Fibroblast of lung (primary cell): ENCODE measurements at regions not wholly inside any gene's neighbourhood (a gene's known extent, or its start where the extent isn't known, plus 50 kb on each side); places are given as distances from the start of the nearest gene placed in this dataset.
"Not testable (repeated sequence)": the region's sequence is repeated elsewhere in the genome, so short reads cannot be mapped to it uniquely, and the experiment has no call there.

Experiments
- DNase-seq, 2 donors: peaks; one replicate each; pipeline versions ENCODE4 v3.0.0 to v3.0.0-alpha.2; 2010; ENCODE audit warnings: low read depth in 2 of 2
- H2AFZ ChIP-seq: 2 replicates; pipeline ENCODE4 v1.5.1; 2012; ENCODE audit warnings: low read length, control low read depth, inconsistent platforms
- H3K27ac ChIP-seq: 2 replicates; pipeline ENCODE4 v1.5.1; 2011; ENCODE audit warnings: low read length, control low read depth; ENCODE audit not compliant: insufficient read depth
- H3K27me3 ChIP-seq: 2 replicates; pipeline ENCODE4 v1.5.1; 2011; ENCODE audit warnings: mild to moderate bottlenecking, low read length; ENCODE audit not compliant: control insufficient read depth, insufficient read depth
- H3K36me3 ChIP-seq: 2 replicates; pipeline ENCODE4 v1.5.1; 2011; ENCODE audit warnings: low read length; ENCODE audit not compliant: control insufficient read depth, insufficient read depth
- H3K4me1 ChIP-seq: 2 replicates; pipeline ENCODE4 v1.5.1; 2011; ENCODE audit warnings: low read length; ENCODE audit not compliant: control insufficient read depth, insufficient read depth; ENCODE audit errors: extremely low read depth
- H3K4me2 ChIP-seq: 2 replicates; pipeline ENCODE4 v1.5.1; 2011; ENCODE audit warnings: low read length, control low read depth; ENCODE audit not compliant: insufficient read depth; ENCODE audit errors: extremely low read depth
- H3K4me3 ChIP-seq, 4 experiments: fragments of 200-600 bp in 1 of 4; sonication (generic) in 1 of 4; replicated peaks in 1 of 4; 2 replicates each; pipeline ENCODE4 v1.5.1; 2011 to 2016; ENCODE audit warnings: low read length in 4 of 4, low read depth in 3 of 4, mild to moderate bottlenecking in 3 of 4, control low read depth in 2 of 4, inconsistent platforms in 1 of 4, mixed read lengths in 1 of 4; ENCODE audit not compliant: insufficient read depth in 1 of 4; ENCODE audit errors: control extremely low read depth in 1 of 4
- H3K79me2 ChIP-seq: 2 replicates; pipeline ENCODE4 v1.5.1; 2012; ENCODE audit warnings: mild to moderate bottlenecking, low read length, inconsistent platforms; ENCODE audit not compliant: control insufficient read depth, insufficient read depth
- H3K9ac ChIP-seq: 2 replicates; pipeline ENCODE4 v1.5.1; 2011; ENCODE audit warnings: mild to moderate bottlenecking, low read length, control low read depth; ENCODE audit not compliant: insufficient read depth
- H3K9me3 ChIP-seq: 2 replicates; pipeline ENCODE4 v1.5.1; 2012; ENCODE audit warnings: low read depth, low read length; ENCODE audit not compliant: control insufficient read depth, insufficient read depth
- H4K20me1 ChIP-seq: 2 replicates; pipeline ENCODE4 v1.5.1; 2011; ENCODE audit warnings: low read length; ENCODE audit not compliant: control insufficient read depth, insufficient read depth; ENCODE audit errors: extremely low read depth
- CTCF ChIP-seq, 2 donors: IDR thresholded peaks in 1 of 2; conservative IDR thresholded peaks in 1 of 2; 1 replicate in 1 of 2; 2 replicates in 1 of 2; pipeline ENCODE4 v1.5.1; 2011 to 2012; ENCODE audit warnings: low read length in 2 of 2, control low read depth in 1 of 2, inconsistent platforms in 1 of 2, low read depth in 1 of 2, mild to moderate bottlenecking in 1 of 2
- EZH2 ChIP-seq: IDR thresholded peaks from 2 replicates; pipeline ENCODE4 v1.5.1; 2012; ENCODE audit warnings: low read length, control low read depth, mild to moderate bottlenecking; ENCODE audit errors: missing control alignments

GRCh38 chr22:12608454-12608853, 2919.5 kb upstream of the OR11H1 start:
- not testable (repeated sequence) for H3K27me3 ChIP-seq, H3K27ac ChIP-seq, H3K4me2 ChIP-seq, DNase-seq, H3K36me3 ChIP-seq, H3K4me1 ChIP-seq, H3K4me3 ChIP-seq, H3K9ac ChIP-seq, H4K20me1 ChIP-seq, H3K79me2 ChIP-seq, H3K9me3 ChIP-seq, H2AFZ ChIP-seq

- Histone ChIP-seq H3K4me2 (no peak overlapping the region), H3K27ac (no peak overlapping the region), H3K4me3 (no peak overlapping the region), H2AFZ (no peak overlapping the region), H4K20me1 (no peaks in the 10 kb centered on the region), H3K9ac (no peak overlapping the region), H3K79me2 (no peaks in the 10 kb centered on the region), H3K4me1 (no peaks in the 10 kb centered on the region), H3K27me3 (no peaks in the 10 kb centered on the region), H3K9me3 (no peaks in the 10 kb centered on the region), H3K36me3 (no peaks in the 10 kb centered on the region)
- TF ChIP-seq CTCF (conservative IDR thresholded peaks at IDR 0.05 in 1 of 2, IDR thresholded peaks at IDR 0.05 in 1 of 2; ENCODE audit: low read depth in 1 of 2, low read length in 2 of 2) = no peak
- TF ChIP-seq EZH2 = no peak
- no peak for DNase-seq
Observed at GRCh38 chr22:12613199-12613598, 2914.8 kb upstream of the OR11H1 start.

- not testable (repeated sequence) for H4K20me1 ChIP-seq, H3K36me3 ChIP-seq, H3K4me3 ChIP-seq, H3K4me2 ChIP-seq, H2AFZ ChIP-seq, H3K9ac ChIP-seq, H3K27me3 ChIP-seq, H3K4me1 ChIP-seq, DNase-seq, H3K27ac ChIP-seq, H3K9me3 ChIP-seq, H3K79me2 ChIP-seq
Observed at GRCh38 chr22:12613907-12614306, 2914.1 kb upstream of the OR11H1 start.

GRCh38 chr22:12626894-12627293, 2901.1 kb upstream of the OR11H1 start:
- H3K4me3 ChIP-seq, H3K36me3 ChIP-seq, DNase-seq, H3K79me2 ChIP-seq, H2AFZ ChIP-seq, H3K4me1 ChIP-seq, H3K27me3 ChIP-seq, H3K9ac ChIP-seq, H3K27ac ChIP-seq, H3K9me3 ChIP-seq, H4K20me1 ChIP-seq, H3K4me2 ChIP-seq: not testable (repeated sequence)

GRCh38 chr22:12629815-12630214, 2898.2 kb upstream of the OR11H1 start:
- not testable (repeated sequence) for H3K4me3 ChIP-seq, H3K9ac ChIP-seq, H3K4me1 ChIP-seq, H3K36me3 ChIP-seq, H3K9me3 ChIP-seq, H3K27me3 ChIP-seq, H4K20me1 ChIP-seq, DNase-seq, H2AFZ ChIP-seq, H3K27ac ChIP-seq, H3K79me2 ChIP-seq, H3K4me2 ChIP-seq

- H3K36me3 ChIP-seq, H3K4me1 ChIP-seq, H3K27me3 ChIP-seq, H3K4me3 ChIP-seq, H3K9ac ChIP-seq, H3K79me2 ChIP-seq, DNase-seq, H3K27ac ChIP-seq, H3K9me3 ChIP-seq, H4K20me1 ChIP-seq, H2AFZ ChIP-seq, H3K4me2 ChIP-seq: not testable (repeated sequence)
Observed at GRCh38 chr22:12630965-12631364, 2897.0 kb upstream of the OR11H1 start.
